ENCODE measurements at regions not wholly inside any gene's neighbourhood (a gene's known extent, or its start where the extent isn't known, plus 50 kb on each side); places are given as distances from the start of the nearest gene placed in this dataset.

DNA sequence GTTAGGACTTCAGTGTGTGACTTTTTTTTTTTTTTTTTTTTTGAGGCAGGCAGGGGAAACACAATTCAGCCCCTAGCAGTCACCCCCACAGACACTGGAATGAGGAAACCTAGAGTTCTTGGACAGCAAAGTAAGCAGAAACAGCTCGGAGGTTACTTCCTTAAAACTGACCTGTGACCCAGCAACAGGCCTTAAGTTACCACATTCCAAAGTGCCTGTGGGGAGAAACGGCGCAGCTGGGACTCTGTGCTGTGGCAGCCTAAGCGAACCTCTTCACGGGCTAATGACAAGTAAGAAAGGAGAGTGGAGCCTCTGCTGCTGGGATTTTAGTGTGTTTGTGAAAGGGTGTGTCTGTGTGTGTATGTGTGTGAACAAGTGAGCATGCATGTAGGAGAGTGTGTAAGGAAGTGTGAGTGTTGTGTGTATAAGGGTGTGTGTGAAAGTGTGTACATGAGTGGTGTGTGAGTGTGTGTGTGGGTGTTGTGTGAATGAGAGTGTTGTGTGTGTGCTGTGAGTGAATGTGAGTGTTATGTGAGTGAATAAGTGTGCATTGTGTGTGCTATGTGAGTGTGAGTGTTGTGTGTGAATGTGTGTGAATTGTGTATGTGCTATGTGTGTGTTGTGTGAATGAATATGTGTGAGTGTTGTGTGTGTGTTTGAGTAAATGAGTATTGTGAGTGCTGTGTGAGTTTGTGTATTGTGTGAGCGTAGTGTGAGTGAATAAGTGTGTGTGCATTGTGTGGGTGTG lies 180.8 kb downstream of the BRINP2 start:
- no TSS peak for BruUV-seq (replicated peaks)
- Histone ChIP-seq H2AK9ac (replicated peaks; ENCODE audit: low read depth, low read length, poor library complexity) (no peak overlapping the region), H3K27me3 (ENCODE audit: control insufficient read depth, insufficient read depth, low read length) (peaks cover 2% of the 10 kb centered on the region; the same call in 1 of the 2 replicates), H2BK20ac (ENCODE audit: low read depth, low read length) (no peak overlapping the region), H4K5ac (ENCODE audit: low read depth, low read length) (no peak overlapping the region), H4K8ac (ENCODE audit: low read depth in 2 of 2, low read length in 2 of 2) (no peak overlapping the region), H2AK5ac (ENCODE audit: low read depth, low read length) (no peak overlapping the region), H3K14ac (replicated peaks; ENCODE audit: low read depth, low read length) (no peak overlapping the region), H3K4me1 (ENCODE audit: control insufficient read depth, insufficient read depth, low read length) (no peaks in the 10 kb centered on the region), H3K9me1 (ENCODE audit: insufficient read depth, low read length) (no peaks in the 10 kb centered on the region), H3K18ac (ENCODE audit: low read depth, low read length) (no peak overlapping the region), H3K9me3 (ENCODE audit: control insufficient read depth, insufficient read depth, low read length) (no peaks in the 10 kb centered on the region), H2AFZ (replicated peaks; ENCODE audit: low read length, poor library complexity) (peak overlapping the region; percentile 33), H3K4ac (ENCODE audit: low read depth, low read length) (no peak overlapping the region), H2BK5ac (ENCODE audit: low read depth, low read length, poor library complexity, severe bottlenecking) (peak overlapping the region; percentile 22), H4K91ac (ENCODE audit: insufficient read depth, low read depth, low read length) (no peak overlapping the region), H3K27ac (ENCODE audit: insufficient read depth, low read length) (no peak overlapping the region), H2BK15ac (ENCODE audit: low read depth, low read length) (no peak overlapping the region), H2BK120ac (ENCODE audit: low read depth, low read length) (no peak overlapping the region), H3K56ac (ENCODE audit: extremely low read depth, insufficient read depth, low read length) (no peak overlapping the region), H4K20me1 (ENCODE audit: insufficient read depth, low read length) (no peaks in the 10 kb centered on the region), H3K9ac (ENCODE audit: low read depth, low read length) (no peak overlapping the region), H3K79me1 (ENCODE audit: low read depth in 1 of 2, low read length in 2 of 2) (no peaks in the 10 kb centered on the region), H3K36me3 (ENCODE audit: control insufficient read depth, insufficient read depth, low read length) (no peaks in the 10 kb centered on the region), H3K4me3 (ENCODE audit: insufficient read depth, low read depth, low read length) (no peak overlapping the region), H3K23ac (ENCODE audit: low read depth, low read length) (no peak overlapping the region), H3K4me2 (ENCODE audit: low read depth, low read length) (no peak overlapping the region)
- CTCF ChIA-PET, result interaction anchor here (0.5 kb wide), 1 partner anchor 336 kb away, joined by 3 read pairs; no protein-coding TSS in a partner anchor
- 6 to 92% methylated on average over 1 to 2 of the region's 6 CpGs for WGBS, 2 experiments (ENCODE audit: extremely low coverage in 2 of 2, insufficient read length in 1 of 2)
- in situ Hi-C loops (cut with MboI; ENCODE audit: low sequenced_read_pairs) (no loop called here), dilution Hi-C loops (cut with HindIII; ENCODE audit: low sequenced_read_pairs, unreplicated experiment) (no loop called here), intact Hi-C loops (cut with micrococcal nuclease) (no loop called here)
- POLR2A ChIA-PET (ENCODE audit: unreplicated experiment), result no interaction called here
- TF ChIP-seq, protein P1, sequence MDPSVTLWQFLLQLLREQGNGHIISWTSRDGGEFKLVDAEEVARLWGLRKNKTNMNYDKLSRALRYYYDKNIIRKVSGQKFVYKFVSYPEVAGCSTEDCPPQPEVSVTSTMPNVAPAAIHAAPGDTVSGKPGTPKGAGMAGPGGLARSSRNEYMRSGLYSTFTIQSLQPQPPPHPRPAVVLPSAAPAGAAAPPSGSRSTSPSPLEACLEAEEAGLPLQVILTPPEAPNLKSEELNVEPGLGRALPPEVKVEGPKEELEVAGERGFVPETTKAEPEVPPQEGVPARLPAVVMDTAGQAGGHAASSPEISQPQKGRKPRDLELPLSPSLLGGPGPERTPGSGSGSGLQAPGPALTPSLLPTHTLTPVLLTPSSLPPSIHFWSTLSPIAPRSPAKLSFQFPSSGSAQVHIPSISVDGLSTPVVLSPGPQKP (IDR thresholded peaks at IDR 0.05; ENCODE audit: borderline replicate concordance, low read depth, low read length), result no peak
- TF ChIP-seq CEBPB (IDR thresholded peaks at IDR 0.05; ENCODE audit: low read depth, low read length) (no peak), MAZ (IDR thresholded peaks at IDR 0.05; ENCODE audit: borderline replicate concordance, low read depth, low read length) (no peak), RAD21 (IDR thresholded peaks at IDR 0.05; ENCODE audit: low read length) (no peak), FOS (IDR thresholded peaks at IDR 0.05; ENCODE audit: low read depth, low read length) (no peak), RFX5 (IDR thresholded peaks at IDR 0.05; ENCODE audit: low read depth, low read length) (no peak), RCOR1 (IDR thresholded peaks at IDR 0.05; ENCODE audit: insufficient replicate concordance, low read length) (no peak), POLR2A (IDR thresholded peaks at IDR 0.05; ENCODE audit: low read depth, low read length) (no peak), MAFK (IDR thresholded peaks at IDR 0.05; ENCODE audit: low read depth, low read length) (no peak)
- TF ChIP-seq, protein P2, sequence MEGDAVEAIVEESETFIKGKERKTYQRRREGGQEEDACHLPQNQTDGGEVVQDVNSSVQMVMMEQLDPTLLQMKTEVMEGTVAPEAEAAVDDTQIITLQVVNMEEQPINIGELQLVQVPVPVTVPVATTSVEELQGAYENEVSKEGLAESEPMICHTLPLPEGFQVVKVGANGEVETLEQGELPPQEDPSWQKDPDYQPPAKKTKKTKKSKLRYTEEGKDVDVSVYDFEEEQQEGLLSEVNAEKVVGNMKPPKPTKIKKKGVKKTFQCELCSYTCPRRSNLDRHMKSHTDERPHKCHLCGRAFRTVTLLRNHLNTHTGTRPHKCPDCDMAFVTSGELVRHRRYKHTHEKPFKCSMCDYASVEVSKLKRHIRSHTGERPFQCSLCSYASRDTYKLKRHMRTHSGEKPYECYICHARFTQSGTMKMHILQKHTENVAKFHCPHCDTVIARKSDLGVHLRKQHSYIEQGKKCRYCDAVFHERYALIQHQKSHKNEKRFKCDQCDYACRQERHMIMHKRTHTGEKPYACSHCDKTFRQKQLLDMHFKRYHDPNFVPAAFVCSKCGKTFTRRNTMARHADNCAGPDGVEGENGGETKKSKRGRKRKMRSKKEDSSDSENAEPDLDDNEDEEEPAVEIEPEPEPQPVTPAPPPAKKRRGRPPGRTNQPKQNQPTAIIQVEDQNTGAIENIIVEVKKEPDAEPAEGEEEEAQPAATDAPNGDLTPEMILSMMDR (conservative IDR thresholded peaks at IDR 0.05; ENCODE audit: low read depth, low read length), result no peak
- ATAC-seq (ENCODE audit: low read depth) (peak; percentile 54), DNase-seq (no peak)
